Parathyroid adenoma (tissue), 2 donors: ENCODE measurements at regions not wholly inside any gene's neighbourhood (a gene's known extent, or its start where the extent isn't known, plus 50 kb on each side); places are given as distances from the start of the nearest gene placed in this dataset.

Experiments used
- H2AFZ ChIP-seq: fragments of 300-600 bp; sonication (generic); one replicate; pipeline ENCODE4 v1.7.0; 2017; ENCODE audit warnings: antibody characterized with exemption, mild to moderate bottlenecking
- H3K27ac ChIP-seq: fragments of 300-600 bp; sonication (generic); one replicate; pipeline ENCODE4 v1.7.0; 2017
- H3K27me3 ChIP-seq: fragments of 300-600 bp; sonication (generic); one replicate; pipeline ENCODE4 v1.7.0; 2017; ENCODE audit warnings: low read length; ENCODE audit not compliant: control insufficient read depth, insufficient read depth
- H3K36me3 ChIP-seq: fragments of 300-600 bp; sonication (generic); one replicate; pipeline ENCODE4 v1.7.0; 2017; ENCODE audit warnings: low read length; ENCODE audit not compliant: control insufficient read depth, insufficient read depth
- H3K4me1 ChIP-seq: fragments of 300-600 bp; sonication (generic); one replicate; pipeline ENCODE4 v1.7.0; 2017; ENCODE audit warnings: control low read depth
- H3K4me2 ChIP-seq: fragments of 300-600 bp; sonication (generic); one replicate; pipeline ENCODE4 v1.7.0; 2017; ENCODE audit warnings: low read length
- H3K4me3 ChIP-seq: fragments of 300-600 bp; sonication (generic); one replicate; pipeline ENCODE4 v1.7.0; 2017; ENCODE audit warnings: low read depth, low read length
- H3K79me2 ChIP-seq: fragments of 300-600 bp; sonication (generic); one replicate; pipeline ENCODE4 v1.7.0; 2017; ENCODE audit warnings: control low read depth
- H3K9ac ChIP-seq: fragments of 300-600 bp; sonication (generic); one replicate; pipeline ENCODE4 v1.7.0; 2017; ENCODE audit warnings: mild to moderate bottlenecking
- H3K9me3 ChIP-seq: fragments of 300-600 bp; sonication (generic); one replicate; pipeline ENCODE4 v1.7.0; 2017; ENCODE audit warnings: low read length; ENCODE audit not compliant: control insufficient read depth
- TF ChIP-seq, protein P1 (sequence below): fragments of 300-600 bp; sonication (generic); IDR thresholded peaks from one replicate; pipeline ENCODE4 v1.7.0; 2017; ENCODE audit warnings: antibody characterized with exemption, mild to moderate bottlenecking
- donor health status: primary hyperparathyroidism.

DNA sequence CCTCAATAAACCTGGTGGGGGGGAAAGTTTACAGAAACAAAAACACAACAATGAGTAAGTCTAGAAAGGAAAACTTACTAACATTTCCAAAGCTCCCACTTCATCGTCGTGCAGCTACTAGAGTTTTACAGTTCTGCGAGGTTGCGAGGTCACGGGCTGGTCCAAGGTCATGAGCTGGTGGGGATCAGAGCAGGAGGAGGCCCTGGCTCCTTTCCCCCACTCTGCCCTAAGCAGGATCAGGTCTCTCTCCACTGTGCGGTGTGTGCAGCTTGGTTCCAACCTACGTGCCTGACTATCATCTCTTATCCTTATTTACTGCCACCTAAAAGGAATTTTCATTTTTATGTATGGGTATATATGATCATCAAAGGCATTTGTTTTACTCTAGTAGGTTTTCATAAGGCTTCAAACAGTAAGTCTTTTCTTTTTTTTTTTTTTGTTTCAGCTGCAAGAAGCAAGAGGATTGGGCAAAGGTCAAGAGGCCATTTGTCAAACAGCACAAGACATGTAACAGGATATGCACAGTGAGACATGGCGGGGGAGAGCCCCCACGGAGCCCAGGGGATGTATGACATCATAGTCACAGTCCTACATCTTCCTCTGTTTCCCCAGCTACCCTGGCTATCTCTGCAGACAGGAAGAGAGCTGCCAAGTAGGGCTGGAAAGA is 76.6 kb upstream of the POMP start:
- Histone ChIP-seq H3K4me1 (no peaks in the 10 kb centered on the region), H3K27me3 (no peaks in the 10 kb centered on the region), H3K9me3 (no peaks in the 10 kb centered on the region), H3K4me2 (no peak overlapping the region), H3K79me2 (no peaks in the 10 kb centered on the region), H3K36me3 (no peaks in the 10 kb centered on the region), H2AFZ (no peak overlapping the region), H3K27ac (no peak overlapping the region), H3K4me3 (no peak overlapping the region), H3K9ac (no peak overlapping the region)
- TF ChIP-seq, protein P1, sequence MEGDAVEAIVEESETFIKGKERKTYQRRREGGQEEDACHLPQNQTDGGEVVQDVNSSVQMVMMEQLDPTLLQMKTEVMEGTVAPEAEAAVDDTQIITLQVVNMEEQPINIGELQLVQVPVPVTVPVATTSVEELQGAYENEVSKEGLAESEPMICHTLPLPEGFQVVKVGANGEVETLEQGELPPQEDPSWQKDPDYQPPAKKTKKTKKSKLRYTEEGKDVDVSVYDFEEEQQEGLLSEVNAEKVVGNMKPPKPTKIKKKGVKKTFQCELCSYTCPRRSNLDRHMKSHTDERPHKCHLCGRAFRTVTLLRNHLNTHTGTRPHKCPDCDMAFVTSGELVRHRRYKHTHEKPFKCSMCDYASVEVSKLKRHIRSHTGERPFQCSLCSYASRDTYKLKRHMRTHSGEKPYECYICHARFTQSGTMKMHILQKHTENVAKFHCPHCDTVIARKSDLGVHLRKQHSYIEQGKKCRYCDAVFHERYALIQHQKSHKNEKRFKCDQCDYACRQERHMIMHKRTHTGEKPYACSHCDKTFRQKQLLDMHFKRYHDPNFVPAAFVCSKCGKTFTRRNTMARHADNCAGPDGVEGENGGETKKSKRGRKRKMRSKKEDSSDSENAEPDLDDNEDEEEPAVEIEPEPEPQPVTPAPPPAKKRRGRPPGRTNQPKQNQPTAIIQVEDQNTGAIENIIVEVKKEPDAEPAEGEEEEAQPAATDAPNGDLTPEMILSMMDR: no peak

DNA sequence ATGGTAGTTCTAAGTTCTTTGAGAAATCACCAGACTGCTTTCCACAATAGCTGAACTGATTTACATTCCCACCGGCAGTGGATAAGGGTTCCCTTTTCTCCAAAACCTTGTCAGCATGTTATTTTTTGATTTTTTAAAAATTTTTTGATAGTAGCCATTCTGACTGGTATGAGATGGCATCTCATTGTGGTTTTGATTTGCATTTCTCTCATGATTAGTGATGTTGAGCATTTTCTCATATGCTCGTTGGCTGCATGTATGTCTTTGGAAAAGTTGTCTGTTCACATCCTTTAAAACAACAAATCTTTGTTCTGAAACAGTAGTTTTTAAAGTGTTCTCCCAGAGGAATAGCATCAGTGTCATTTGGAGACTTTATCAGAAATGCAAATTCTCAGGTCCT is 77.5 kb upstream of the POMP start:
- Histone ChIP-seq H3K9me3 (no peaks in the 10 kb centered on the region), H3K79me2 (no peaks in the 10 kb centered on the region), H3K9ac (no peak overlapping the region), H3K4me1 (no peaks in the 10 kb centered on the region), H3K4me3 (no peak overlapping the region), H2AFZ (no peak overlapping the region), H3K27ac (no peak overlapping the region), H3K4me2 (no peak overlapping the region), H3K27me3 (no peaks in the 10 kb centered on the region), H3K36me3 (no peaks in the 10 kb centered on the region)
- TF ChIP-seq, protein P1: no peak

DNA sequence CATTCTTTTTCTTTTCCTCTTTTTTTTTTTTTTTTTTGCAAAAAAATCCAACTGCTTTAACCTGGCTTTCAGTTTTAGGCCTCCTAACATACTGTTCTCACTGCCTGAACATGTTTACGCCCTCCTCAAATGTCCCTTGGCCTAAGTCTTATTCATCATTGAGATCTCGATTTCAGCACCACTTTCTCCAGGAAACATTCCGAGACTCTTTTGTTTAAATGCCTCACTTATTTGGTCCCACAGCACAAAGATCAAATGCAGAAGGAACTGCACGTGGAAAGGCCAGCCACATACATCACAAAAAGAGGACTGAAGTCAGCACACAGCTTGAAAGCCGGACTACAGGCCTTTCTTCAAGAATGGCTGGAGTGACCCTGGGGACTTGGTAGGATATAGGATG is 79.2 kb upstream of the POMP start:
- Histone ChIP-seq H3K4me1 (no peaks in the 10 kb centered on the region), H3K4me2 (no peak overlapping the region), H3K27me3 (no peaks in the 10 kb centered on the region), H2AFZ (no peak overlapping the region), H3K27ac (no peak overlapping the region), H3K79me2 (no peaks in the 10 kb centered on the region), H3K36me3 (no peaks in the 10 kb centered on the region), H3K4me3 (no peak overlapping the region), H3K9me3 (no peaks in the 10 kb centered on the region), H3K9ac (no peak overlapping the region)
- TF ChIP-seq, protein P1: no peak

DNA sequence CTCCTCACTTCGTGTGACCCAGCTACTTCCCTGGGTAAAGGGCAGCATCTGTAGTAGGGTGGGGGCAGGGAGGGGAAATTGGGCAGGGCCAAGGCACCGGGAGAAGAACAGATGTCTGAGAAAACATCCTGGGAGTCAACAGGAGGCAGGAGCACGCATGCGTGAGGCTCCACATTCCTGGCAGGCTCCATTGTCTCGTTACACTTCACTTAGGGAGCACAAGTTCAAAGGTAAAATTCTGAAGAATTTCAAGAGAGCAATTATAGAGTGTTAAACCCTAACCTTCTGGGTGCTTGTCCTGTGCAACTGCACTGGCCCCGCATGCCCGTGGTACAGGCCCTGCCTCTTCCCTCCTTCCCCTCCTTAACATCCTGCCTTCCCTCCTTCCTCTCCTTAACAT is 79.6 kb upstream of the POMP start:
- H3K27ac ChIP-seq: no peak overlapping the region
- no peak overlapping the region for H3K4me3 ChIP-seq
- H3K36me3 ChIP-seq: no peaks in the 10 kb centered on the region
- no peaks in the 10 kb centered on the region for H3K9me3 ChIP-seq
- no peak overlapping the region for H3K9ac ChIP-seq
- H3K4me2 ChIP-seq: no peak overlapping the region
- no peaks in the 10 kb centered on the region for H3K27me3 ChIP-seq
- TF ChIP-seq, protein P1: no peak
- no peaks in the 10 kb centered on the region for H3K79me2 ChIP-seq
- H2AFZ ChIP-seq: no peak overlapping the region
- H3K4me1 ChIP-seq: no peaks in the 10 kb centered on the region

DNA sequence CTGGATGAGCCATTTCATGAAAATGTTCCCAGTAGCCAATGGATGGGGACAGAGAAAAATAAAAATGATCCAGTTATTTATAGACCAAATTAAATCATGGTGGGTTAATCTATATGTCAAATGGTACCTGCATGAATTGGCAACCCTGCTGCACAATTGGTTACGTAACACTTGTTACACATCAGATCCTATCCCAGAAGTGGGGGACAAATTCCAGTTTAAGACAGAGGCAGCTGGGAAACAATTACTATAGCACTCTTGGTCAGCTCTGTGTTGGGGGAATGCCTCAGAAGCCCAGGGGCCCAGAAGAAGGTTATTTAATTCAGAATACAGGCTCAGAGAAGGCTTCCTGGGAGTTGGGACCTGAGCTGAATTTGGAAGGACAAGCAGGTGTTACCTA is 81.1 kb upstream of the FLT1 start:
- no peaks in the 10 kb centered on the region for H3K79me2 ChIP-seq
- H3K36me3 ChIP-seq: no peaks in the 10 kb centered on the region
- H3K9ac ChIP-seq: no peak overlapping the region
- no peak overlapping the region for H3K4me2 ChIP-seq
- H3K9me3 ChIP-seq: no peaks in the 10 kb centered on the region
- H3K4me3 ChIP-seq: no peak overlapping the region
- TF ChIP-seq, protein P1: no peak
- no peak overlapping the region for H3K27ac ChIP-seq
- H3K4me1 ChIP-seq: no peaks in the 10 kb centered on the region
- no peaks in the 10 kb centered on the region for H3K27me3 ChIP-seq
- H2AFZ ChIP-seq: no peak overlapping the region
